ENCODE measurements at regions not wholly inside any gene's neighbourhood (a gene's known extent, or its start where the extent isn't known, plus 50 kb on each side); places are given as distances from the start of the nearest gene placed in this dataset.

DNA sequence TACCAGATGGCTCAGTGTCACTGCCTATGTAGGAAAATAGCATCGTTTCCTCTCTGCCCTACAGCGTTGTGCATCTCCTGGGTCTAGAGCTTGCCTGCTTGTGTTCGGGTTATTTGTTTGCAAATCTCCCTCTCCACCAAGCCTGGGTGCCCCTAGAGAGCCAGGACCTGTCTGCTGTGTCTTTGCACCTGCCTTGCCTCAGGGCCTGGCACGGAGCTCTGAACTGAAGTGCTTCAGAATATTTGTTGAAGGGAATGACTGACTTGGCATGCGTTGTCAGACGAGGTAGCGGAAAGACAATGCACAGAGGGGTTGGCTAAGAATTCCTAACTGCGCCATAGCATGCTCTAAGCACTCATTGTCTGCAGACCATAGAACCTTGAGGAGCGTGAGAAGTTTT is 263.4 kb downstream of the FGF9 start:
- no peaks in the 10 kb centered on the region for H3K23me2 ChIP-seq (ENCODE audit: insufficient read length, low read depth, low read length, poor library complexity, severe bottlenecking)
- Mint-ChIP-seq H3K27ac (no peak overlapping the region), H3K4me3 (no peak overlapping the region), H3K9me3 (peaks cover 0 to 8% of the 10 kb centered on the region in 2 experiments; a peak in 2 of 5 replicates), H3K36me3 (ENCODE audit: insufficient read depth in 1 of 3, low read depth in 3 of 3) (no peaks in the 10 kb centered on the region), H3K27me3 (ENCODE audit: low read depth) (no peaks in the 10 kb centered on the region), H3K4me1 (peaks cover 8 to 11% of the 10 kb centered on the region in 2 experiments)
- no peak overlapping the region for H3K23ac ChIP-seq (ENCODE audit: insufficient read length, low read depth, low read length)
- H4K20me1 ChIP-seq (ENCODE audit: control insufficient read depth, insufficient read depth, insufficient read length): peaks cover 5% of the 10 kb centered on the region
- no peak overlapping the region for H3K27ac ChIP-seq (ENCODE audit: insufficient read length, low read depth, low read length)
- no peak overlapping the region for H3K14ac ChIP-seq (ENCODE audit: insufficient read depth, low read length)
- H2AFZ ChIP-seq (ENCODE audit: low read length): no peak overlapping the region
- no peak overlapping the region for H2BK5ac ChIP-seq (ENCODE audit: insufficient read length, low read length)
- no CpG with 5 or more reads among the region's 9 CpGs for WGBS (ENCODE audit: extremely low coverage, insufficient read length, low lambda C conversion rate)
- H4K8ac ChIP-seq (replicated peaks; ENCODE audit: insufficient read length, low read depth, low read length): no peak overlapping the region
- H3K27me3 ChIP-seq (ENCODE audit: insufficient read depth, low read length): no peaks in the 10 kb centered on the region
- TF ChIP-seq, protein P1, sequence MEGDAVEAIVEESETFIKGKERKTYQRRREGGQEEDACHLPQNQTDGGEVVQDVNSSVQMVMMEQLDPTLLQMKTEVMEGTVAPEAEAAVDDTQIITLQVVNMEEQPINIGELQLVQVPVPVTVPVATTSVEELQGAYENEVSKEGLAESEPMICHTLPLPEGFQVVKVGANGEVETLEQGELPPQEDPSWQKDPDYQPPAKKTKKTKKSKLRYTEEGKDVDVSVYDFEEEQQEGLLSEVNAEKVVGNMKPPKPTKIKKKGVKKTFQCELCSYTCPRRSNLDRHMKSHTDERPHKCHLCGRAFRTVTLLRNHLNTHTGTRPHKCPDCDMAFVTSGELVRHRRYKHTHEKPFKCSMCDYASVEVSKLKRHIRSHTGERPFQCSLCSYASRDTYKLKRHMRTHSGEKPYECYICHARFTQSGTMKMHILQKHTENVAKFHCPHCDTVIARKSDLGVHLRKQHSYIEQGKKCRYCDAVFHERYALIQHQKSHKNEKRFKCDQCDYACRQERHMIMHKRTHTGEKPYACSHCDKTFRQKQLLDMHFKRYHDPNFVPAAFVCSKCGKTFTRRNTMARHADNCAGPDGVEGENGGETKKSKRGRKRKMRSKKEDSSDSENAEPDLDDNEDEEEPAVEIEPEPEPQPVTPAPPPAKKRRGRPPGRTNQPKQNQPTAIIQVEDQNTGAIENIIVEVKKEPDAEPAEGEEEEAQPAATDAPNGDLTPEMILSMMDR (conservative IDR thresholded peaks at IDR 0.05): no peak
- H3K9ac ChIP-seq (ENCODE audit: extremely low read depth, insufficient read length, low read length): no peak overlapping the region
- no peak overlapping the region for H4K5ac ChIP-seq (ENCODE audit: insufficient read length, low read depth, low read length)
- no peak overlapping the region for H3K18ac ChIP-seq (ENCODE audit: insufficient read length, low read depth, low read length)
- H3K9me3 ChIP-seq (ENCODE audit: control insufficient read depth, low read depth, low read length): no peaks in the 10 kb centered on the region
- H2BK12ac ChIP-seq (ENCODE audit: insufficient read length, low read depth, low read length): no peak overlapping the region
- H3K4me2 ChIP-seq (ENCODE audit: insufficient read depth, insufficient read length, low read length): no peak overlapping the region
- no peaks in the 10 kb centered on the region for H3K79me1 ChIP-seq (ENCODE audit: insufficient read depth, low read depth, low read length, poor library complexity, severe bottlenecking)
- no peak overlapping the region for H2BK20ac ChIP-seq (ENCODE audit: low read depth, low read length, poor library complexity, severe bottlenecking)
- no peaks in the 10 kb centered on the region for H3K79me2 ChIP-seq (ENCODE audit: insufficient read depth, low read length)
- H3K56ac ChIP-seq (ENCODE audit: insufficient read length, low read depth, low read length): no peak overlapping the region
- H2AK5ac ChIP-seq (ENCODE audit: insufficient read length, low read length): no peak overlapping the region
- no peak overlapping the region for H2BK15ac ChIP-seq (ENCODE audit: low read depth, low read length)
- H2BK120ac ChIP-seq (ENCODE audit: low read depth, low read length, poor library complexity, severe bottlenecking): no peak overlapping the region
- H3T11ph ChIP-seq (ENCODE audit: low read length): no peak overlapping the region
- no peak for DNase-seq
- no peaks in the 10 kb centered on the region for H3K4me1 ChIP-seq (ENCODE audit: insufficient read depth, low read length)
- no peak overlapping the region for H4K91ac ChIP-seq (ENCODE audit: insufficient read length, low read depth, low read length)
- H3K4ac ChIP-seq (ENCODE audit: low read depth, low read length): no peak overlapping the region
